Esophagus muscularis mucosa (tissue), 4 donors: ENCODE measurements at regions not wholly inside any gene's neighbourhood (a gene's known extent, or its start where the extent isn't known, plus 50 kb on each side); places are given as distances from the start of the nearest gene placed in this dataset.

Experiments
- DNase-seq: peaks from one replicate; pipeline ENCODE4 v3.0.0-alpha.2; 2017; ENCODE audit errors: extremely low spot score
- H3K27ac ChIP-seq, 4 donors: fragments of 200-600 bp; sonication (generic); replicated peaks in 1 of 4; 1 replicate in 3 of 4; 2 replicates in 1 of 4; pipeline ENCODE4 v1.5.1; 2016 to 2019; ENCODE audit warnings: mild to moderate bottlenecking in 1 of 4
- H3K27me3 ChIP-seq, 4 donors: fragments of 200-600 bp; sonication (generic); one replicate each; pipeline versions ENCODE4 v1.5.1 to v1.6.0; 2016 to 2019
- H3K36me3 ChIP-seq, 4 donors: fragments of 200-600 bp; sonication (generic); one replicate each; pipeline ENCODE4 v1.5.1; 2016 to 2019
- H3K4me1 ChIP-seq, 4 donors: fragments of 200-600 bp; sonication (generic); one replicate each; pipeline ENCODE4 v1.5.1; 2016 to 2019
- H3K4me3 ChIP-seq, 4 donors: fragments of 200-600 bp; sonication (generic); 1 replicate in 2 of 4; 2 replicates in 2 of 4; pipeline ENCODE4 v1.5.1; 2016 to 2019; ENCODE audit warnings: mild to moderate bottlenecking in 4 of 4, moderate library complexity in 1 of 4
- H3K9me3 ChIP-seq, 4 donors: fragments of 200-600 bp; sonication (generic); 1 replicate in 3 of 4; 2 replicates in 1 of 4; pipeline ENCODE4 v1.5.1; 2016 to 2019
- EP300 ChIP-seq: sonication (generic); formaldehyde crosslinking; IDR thresholded peaks from one replicate; pipeline ENCODE4 v1.6.1; 2017; ENCODE audit warnings: antibody characterized with exemption
- POLR2A ChIP-seq: fragments of 450-650 bp; IDR thresholded peaks from one replicate; pipeline ENCODE4 v1.6.1; 2017; ENCODE audit warnings: antibody characterized with exemption, moderate library complexity, mild to moderate bottlenecking, low read depth
- POLR2AphosphoS5 ChIP-seq, 2 donors: sonication (generic); formaldehyde crosslinking; IDR thresholded peaks; one replicate each; pipeline ENCODE4 v1.6.1; 2017; ENCODE audit warnings: antibody characterized with exemption in 2 of 2
- WGBS: methylation state at CpG from one replicate; pipeline ENCODE4 v1.1.5; 2018; 5-methylcytosine and 5-hydroxymethylcytosine counted together
- intact Hi-C: fragments of 100-400 bp; cut with DNase I; formaldehyde crosslinking; loops from one replicate; pipeline ENCODE4 v1.15.1; 2023
- TF ChIP-seq, protein P1 (sequence below), 3 experiments: fragments of 200-600 bp in 2 of 3; fragments of 450-650 bp in 1 of 3; sonication (generic) in 2 of 3; IDR thresholded peaks; one replicate each; pipeline ENCODE4 v1.5.1; 2017 to 2019; ENCODE audit warnings: antibody characterized with exemption in 3 of 3, mild to moderate bottlenecking in 2 of 3, moderate library complexity in 1 of 3

DNA sequence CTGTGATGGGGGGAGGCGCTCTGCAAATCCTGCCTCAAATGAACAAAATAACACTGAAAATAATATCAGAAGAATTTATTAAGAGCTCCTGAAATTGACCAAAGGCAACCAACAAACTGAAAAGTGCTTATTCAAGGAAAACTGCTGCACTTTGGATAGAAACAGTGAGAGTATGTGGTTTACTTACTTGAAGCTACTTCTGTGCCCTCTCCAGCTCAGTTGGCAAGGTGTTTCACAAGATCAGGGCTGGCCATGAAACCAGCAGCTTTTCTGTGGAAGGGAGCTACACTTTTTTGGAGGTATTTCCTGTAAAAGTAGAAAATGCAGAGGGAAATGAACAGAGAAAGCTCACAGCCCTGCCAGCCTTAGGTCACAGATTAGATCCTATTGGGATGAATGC, 310.0 kb upstream of the SPAG17 start:
- 96% methylated on average over 1 of the region's 1 CpG for WGBS
- no peak for TF ChIP-seq POLR2AphosphoS5 (IDR thresholded peaks at IDR 0.05)
- TF ChIP-seq EP300, result no peak
- no peak for TF ChIP-seq POLR2A
- TF ChIP-seq, protein P1, sequence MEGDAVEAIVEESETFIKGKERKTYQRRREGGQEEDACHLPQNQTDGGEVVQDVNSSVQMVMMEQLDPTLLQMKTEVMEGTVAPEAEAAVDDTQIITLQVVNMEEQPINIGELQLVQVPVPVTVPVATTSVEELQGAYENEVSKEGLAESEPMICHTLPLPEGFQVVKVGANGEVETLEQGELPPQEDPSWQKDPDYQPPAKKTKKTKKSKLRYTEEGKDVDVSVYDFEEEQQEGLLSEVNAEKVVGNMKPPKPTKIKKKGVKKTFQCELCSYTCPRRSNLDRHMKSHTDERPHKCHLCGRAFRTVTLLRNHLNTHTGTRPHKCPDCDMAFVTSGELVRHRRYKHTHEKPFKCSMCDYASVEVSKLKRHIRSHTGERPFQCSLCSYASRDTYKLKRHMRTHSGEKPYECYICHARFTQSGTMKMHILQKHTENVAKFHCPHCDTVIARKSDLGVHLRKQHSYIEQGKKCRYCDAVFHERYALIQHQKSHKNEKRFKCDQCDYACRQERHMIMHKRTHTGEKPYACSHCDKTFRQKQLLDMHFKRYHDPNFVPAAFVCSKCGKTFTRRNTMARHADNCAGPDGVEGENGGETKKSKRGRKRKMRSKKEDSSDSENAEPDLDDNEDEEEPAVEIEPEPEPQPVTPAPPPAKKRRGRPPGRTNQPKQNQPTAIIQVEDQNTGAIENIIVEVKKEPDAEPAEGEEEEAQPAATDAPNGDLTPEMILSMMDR (IDR thresholded peaks at IDR 0.05), result no peak
- Histone ChIP-seq H3K36me3 (no peaks in the 10 kb centered on the region), H3K27ac (no peak overlapping the region), H3K27me3 (no peaks in the 10 kb centered on the region), H3K4me3 (no peak overlapping the region), H3K4me1 (no peaks in the 10 kb centered on the region), H3K9me3 (no peaks in the 10 kb centered on the region)
- no peak for DNase-seq
- intact Hi-C loops, result no loop called here

DNA sequence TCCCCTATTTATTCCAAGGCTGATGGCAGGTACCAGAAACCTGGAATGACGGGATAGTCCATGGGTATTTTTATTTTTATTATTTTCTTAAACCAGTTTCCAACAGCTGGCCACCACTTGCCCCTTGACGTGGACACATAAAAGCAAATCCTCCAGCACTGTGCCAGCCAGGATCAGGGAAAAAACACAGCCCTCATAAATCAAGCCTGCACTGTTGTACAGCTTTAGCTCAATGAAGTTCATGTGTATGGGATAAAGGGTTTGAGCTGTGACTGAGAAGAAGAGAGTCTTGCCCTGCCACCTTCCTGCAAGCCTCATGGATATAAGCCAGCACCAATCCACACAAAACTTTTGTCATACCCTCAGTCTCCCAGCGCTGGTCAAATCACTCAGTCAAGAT, 303.8 kb upstream of the SPAG17 start:
- Histone ChIP-seq H3K36me3 (no peaks in the 10 kb centered on the region), H3K4me3 (no peak overlapping the region), H3K9me3 (no peaks in the 10 kb centered on the region), H3K27ac (no peak overlapping the region), H3K27me3 (no peaks in the 10 kb centered on the region), H3K4me1 (no peaks in the 10 kb centered on the region)
- DNase-seq, result no peak
- intact Hi-C loops, result no loop called here
- TF ChIP-seq EP300 (no peak), POLR2A (no peak), POLR2AphosphoS5 (IDR thresholded peaks at IDR 0.05) (no peak)
- TF ChIP-seq, protein P1 (IDR thresholded peaks at IDR 0.05), result no peak
- WGBS, result 75% methylated on average over 3 of the region's 3 CpGs

DNA sequence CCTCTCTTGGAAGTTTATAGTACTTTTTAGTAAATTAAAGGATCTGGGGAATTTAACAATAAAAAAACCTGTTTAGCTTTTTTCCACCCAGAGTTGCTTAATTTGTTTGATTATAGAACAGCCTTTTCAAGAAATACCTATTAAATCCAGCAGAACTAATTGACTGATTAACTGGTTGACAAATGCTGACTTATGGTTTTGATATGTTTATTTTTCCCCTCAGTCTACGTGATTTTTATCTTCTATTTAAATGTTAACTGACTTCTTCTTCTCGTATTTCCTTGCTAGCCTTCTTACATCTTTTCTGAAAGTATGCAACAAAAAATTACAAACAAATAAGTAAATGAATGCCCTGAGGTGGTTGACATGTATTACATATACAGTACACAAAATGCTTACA, 302.9 kb upstream of the SPAG17 start:
- DNase-seq, result no peak
- no peaks in the 10 kb centered on the region for H3K36me3 ChIP-seq
- H3K4me3 ChIP-seq, result no peak overlapping the region
- 57% methylated on average over 2 of the region's 2 CpGs for WGBS
- no peaks in the 10 kb centered on the region for H3K9me3 ChIP-seq
- H3K27ac ChIP-seq, result no peak overlapping the region
- intact Hi-C loops, result no loop called here
- TF ChIP-seq EP300, result no peak
- TF ChIP-seq, protein P1 (IDR thresholded peaks at IDR 0.05), result no peak
- no peak for TF ChIP-seq POLR2AphosphoS5 (IDR thresholded peaks at IDR 0.05)
- TF ChIP-seq POLR2A, result no peak
- H3K27me3 ChIP-seq, result no peaks in the 10 kb centered on the region
- no peaks in the 10 kb centered on the region for H3K4me1 ChIP-seq

DNA sequence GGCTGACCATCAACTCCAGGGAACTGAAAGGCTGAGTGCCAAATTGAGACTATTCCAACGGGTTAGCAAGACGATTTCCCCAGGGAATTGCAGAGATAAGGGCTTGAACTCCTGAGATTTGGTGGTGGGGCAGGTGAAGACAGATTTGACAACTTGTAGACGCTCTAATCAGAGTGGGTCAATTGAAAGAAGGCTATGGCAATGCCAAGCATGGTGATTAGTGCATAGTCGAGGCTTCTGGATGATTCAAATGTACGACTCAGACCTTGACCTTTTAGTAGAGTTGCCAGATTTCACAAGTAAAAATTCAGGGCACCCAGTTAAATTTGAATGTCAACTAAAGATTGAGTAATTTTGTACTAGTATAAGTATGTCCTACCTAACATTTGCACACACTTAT, 302.1 kb upstream of the SPAG17 start:
- Histone ChIP-seq H3K36me3 (no peaks in the 10 kb centered on the region), H3K27me3 (no peaks in the 10 kb centered on the region), H3K9me3 (no peaks in the 10 kb centered on the region), H3K4me3 (no peak overlapping the region), H3K4me1 (no peaks in the 10 kb centered on the region), H3K27ac (no peak overlapping the region)
- TF ChIP-seq, protein P1 (IDR thresholded peaks at IDR 0.05), result no peak
- TF ChIP-seq EP300 (no peak), POLR2AphosphoS5 (IDR thresholded peaks at IDR 0.05) (no peak), POLR2A (no peak)
- no peak for DNase-seq
- intact Hi-C loops, result no loop called here
- WGBS, result 67% methylated on average over 5 of the region's 5 CpGs

DNA sequence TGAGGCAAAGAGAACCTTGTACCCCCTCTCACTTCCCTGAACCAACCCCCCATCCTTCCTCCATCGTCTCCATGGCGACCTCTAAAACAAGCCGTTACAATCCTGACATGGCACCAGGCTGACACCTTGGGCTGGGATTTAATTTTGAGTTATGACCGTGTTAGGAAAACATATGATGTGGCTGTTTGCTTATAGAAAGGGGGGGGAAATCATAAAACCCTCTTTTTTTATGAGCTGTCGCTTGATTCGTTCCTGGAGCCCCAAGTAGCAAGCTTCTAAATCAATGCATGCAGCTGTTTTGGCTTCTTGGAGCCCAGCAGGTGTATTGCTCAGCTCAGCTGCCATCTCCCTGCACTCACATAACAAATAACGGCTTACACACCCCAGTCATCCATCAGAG, 301.2 kb upstream of the SPAG17 start:
- H3K4me3 ChIP-seq, result no peak overlapping the region
- no peak overlapping the region for H3K27ac ChIP-seq
- H3K4me1 ChIP-seq, result no peaks in the 10 kb centered on the region
- no peaks in the 10 kb centered on the region for H3K9me3 ChIP-seq
- no peak for TF ChIP-seq POLR2A
- no peak for TF ChIP-seq EP300
- no peak for TF ChIP-seq POLR2AphosphoS5 (IDR thresholded peaks at IDR 0.05)
- TF ChIP-seq, protein P1 (IDR thresholded peaks at IDR 0.05), result no peak
- DNase-seq, result no peak
- H3K27me3 ChIP-seq, result no peaks in the 10 kb centered on the region
- no peaks in the 10 kb centered on the region for H3K36me3 ChIP-seq
- intact Hi-C loops, result no loop called here
- 46% methylated on average over 7 of the region's 7 CpGs for WGBS
